ENCODE measurements at regions not wholly inside any gene's neighbourhood (a gene's known extent, or its start where the extent isn't known, plus 50 kb on each side); places are given as distances from the start of the nearest gene placed in this dataset.
A peak's percentile ranks its signal among the peaks of the same experiment; 100 is the strongest.

- no peak for DNase-seq
Measured at GRCh38 chr14:94717808-94718207, 52.1 kb downstream of the GSC start.

GRCh38 chr14:94716976-94717375, 52.9 kb downstream of the GSC start:
- no peak for DNase-seq

GRCh38 chr14:94713115-94713514, 56.8 kb downstream of the GSC start:
- DNase-seq = no peak

GRCh38 chr14:94710731-94711130, 59.2 kb downstream of the GSC start:
- DNase-seq = no peak

GRCh38 chr14:94707494-94707893, 62.4 kb downstream of the GSC start:
- DNase-seq = no peak

GRCh38 chr14:94706133-94706532, 63.8 kb downstream of the GSC start:
- DNase-seq = no peak

GRCh38 chr14:94702629-94703028, 67.3 kb downstream of the GSC start:
- no peak for DNase-seq

GRCh38 chr14:94701861-94702370, 68.0 kb downstream of the GSC start:
- no peak for DNase-seq

GRCh38 chr14:94700336-94700735, 69.6 kb downstream of the GSC start:
- no peak for DNase-seq

- DNase-seq = no peak
Measured at GRCh38 chr14:94699831-94700230, 70.1 kb downstream of the GSC start.

- DNase-seq = no peak
Measured at GRCh38 chr14:94697773-94698556, 71.9 kb downstream of the GSC start.

- no peak for DNase-seq
Measured at GRCh38 chr14:94696518-94696917, 73.4 kb downstream of the GSC start.

GRCh38 chr14:94695231-94695630, 74.7 kb downstream of the GSC start:
- no peak for DNase-seq

GRCh38 chr14:94691660-94692034, 78.3 kb downstream of the GSC start:
- no peak for DNase-seq

GRCh38 chr14:94690896-94691659, 78.8 kb downstream of the GSC start:
- no peak for DNase-seq

GRCh38 chr14:94690486-94690885, 78.3 kb downstream of the SERPINA3 start:
- DNase-seq = no peak

GRCh38 chr14:94689985-94690400, 77.8 kb downstream of the SERPINA3 start:
- no peak for DNase-seq

GRCh38 chr14:94689218-94689984, 77.2 kb downstream of the SERPINA3 start:
- peak; percentile 37 for DNase-seq

- no peak for DNase-seq
Measured at GRCh38 chr14:94686511-94687160, 74.4 kb downstream of the SERPINA3 start.

GRCh38 chr14:94685681-94686485, 73.7 kb downstream of the SERPINA3 start:
- no peak for DNase-seq

- no peak for DNase-seq
Measured at GRCh38 chr14:94685166-94685581, 73.0 kb downstream of the SERPINA3 start.

GRCh38 chr14:94682736-94683135, 70.5 kb downstream of the SERPINA3 start:
- DNase-seq = no peak
